ENCODE measurements at regions not wholly inside any gene's neighbourhood (a gene's known extent, or its start where the extent isn't known, plus 50 kb on each side); places are given as distances from the start of the nearest gene placed in this dataset.

DNA sequence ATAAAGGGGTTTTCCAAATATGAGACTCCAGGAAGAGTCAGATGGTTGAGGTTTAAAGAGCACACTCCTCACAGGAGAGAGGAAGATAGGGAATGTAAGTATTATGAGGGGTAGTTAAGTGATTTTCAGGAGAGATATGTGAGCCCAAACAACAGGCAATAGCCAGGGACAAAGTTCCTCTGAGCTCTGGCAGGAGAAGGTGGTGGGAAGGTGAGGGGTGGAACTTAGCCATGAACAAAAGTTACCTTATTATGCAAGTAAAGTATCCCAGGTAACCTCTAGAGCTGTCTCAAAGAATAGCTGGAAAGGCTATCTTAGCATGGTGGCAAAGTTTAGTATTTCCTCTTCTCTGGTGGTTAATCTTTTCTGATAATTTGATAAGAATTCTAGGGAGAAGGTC, 450.5 kb upstream of the PTPRD start:
- Mint-ChIP-seq H3K9me3 (no peaks in the 10 kb centered on the region), H3K27me3 (no peaks in the 10 kb centered on the region), H3K4me1 (ENCODE audit: low read depth) (no peaks in the 10 kb centered on the region), H3K27ac (no peak overlapping the region), H3K36me3 (ENCODE audit: low read depth) (no peaks in the 10 kb centered on the region), H3K4me3 (no peak overlapping the region)
- intact Hi-C loops (cut with micrococcal nuclease): no loop called here

DNA sequence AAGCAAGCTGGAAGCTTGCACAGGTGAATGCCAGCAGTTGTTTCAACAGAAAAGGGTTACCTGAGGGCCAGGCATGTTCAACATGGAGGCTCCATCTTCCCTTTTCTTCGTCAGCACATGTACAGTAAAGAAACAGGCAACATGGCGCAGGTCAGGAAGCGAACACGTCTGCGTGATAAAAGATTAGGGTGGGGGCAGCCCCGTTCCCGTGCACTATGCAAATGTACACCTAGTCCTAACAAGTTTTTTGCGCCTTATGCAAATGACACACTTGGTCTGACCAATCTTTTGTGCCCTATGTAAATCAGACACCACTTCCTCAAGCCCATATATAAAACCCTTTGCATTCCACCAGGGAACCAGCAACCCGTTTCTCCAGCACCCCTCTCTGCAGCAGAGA, 452.1 kb upstream of the PTPRD start:
- no peaks in the 10 kb centered on the region for H3K36me3 Mint-ChIP-seq (ENCODE audit: low read depth)
- no peak overlapping the region for H3K27ac Mint-ChIP-seq
- intact Hi-C loops (cut with micrococcal nuclease): no loop called here
- no peaks in the 10 kb centered on the region for H3K4me1 Mint-ChIP-seq (ENCODE audit: low read depth)
- H3K4me3 Mint-ChIP-seq: no peak overlapping the region
- H3K9me3 Mint-ChIP-seq: no peaks in the 10 kb centered on the region
- no peaks in the 10 kb centered on the region for H3K27me3 Mint-ChIP-seq

GRCh38 chr9:11072176-11072575, 459.4 kb upstream of the PTPRD start:
- no peaks in the 10 kb centered on the region for H3K4me1 Mint-ChIP-seq (ENCODE audit: low read depth)
- no peaks in the 10 kb centered on the region for H3K27me3 Mint-ChIP-seq
- no peaks in the 10 kb centered on the region for H3K36me3 Mint-ChIP-seq (ENCODE audit: low read depth)
- intact Hi-C loops (cut with micrococcal nuclease): no loop called here
- no peak overlapping the region for H3K4me3 Mint-ChIP-seq
- H3K9me3 Mint-ChIP-seq: no peaks in the 10 kb centered on the region
- H3K27ac Mint-ChIP-seq: no peak overlapping the region

DNA sequence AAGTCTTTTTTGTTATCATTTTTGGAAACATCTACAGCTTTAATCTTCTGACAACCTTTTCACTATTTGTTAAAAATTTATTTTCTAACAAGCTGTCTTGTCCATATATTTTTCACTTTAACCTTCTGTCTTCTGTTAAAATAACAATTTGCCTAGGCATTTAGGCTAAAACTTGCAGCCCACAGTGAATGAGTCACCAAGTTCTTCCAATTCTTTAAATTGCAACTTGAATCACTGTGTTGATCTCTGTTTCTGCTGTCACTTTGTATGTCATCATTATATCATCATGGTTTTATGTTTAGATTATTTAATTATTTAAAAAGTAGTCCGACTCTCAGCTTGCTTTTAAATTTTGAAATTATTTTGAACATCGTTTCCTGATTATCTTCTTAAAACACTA, 473.8 kb upstream of the PTPRD start:
- Mint-ChIP-seq H3K27ac (no peak overlapping the region), H3K9me3 (peaks cover 8% of the 10 kb centered on the region), H3K27me3 (no peaks in the 10 kb centered on the region), H3K36me3 (ENCODE audit: low read depth) (no peaks in the 10 kb centered on the region), H3K4me3 (no peak overlapping the region), H3K4me1 (ENCODE audit: low read depth) (no peaks in the 10 kb centered on the region)
- intact Hi-C loops (cut with micrococcal nuclease): no loop called here

GRCh38 chr9:11088821-11089374, 476.1 kb upstream of the PTPRD start:
- Mint-ChIP-seq H3K9me3 (peaks cover 8% of the 10 kb centered on the region), H3K4me1 (ENCODE audit: low read depth) (no peaks in the 10 kb centered on the region), H3K4me3 (no peak overlapping the region), H3K27ac (no peak overlapping the region), H3K36me3 (ENCODE audit: low read depth) (no peaks in the 10 kb centered on the region), H3K27me3 (no peaks in the 10 kb centered on the region)
- intact Hi-C loops (cut with micrococcal nuclease): no loop called here

DNA sequence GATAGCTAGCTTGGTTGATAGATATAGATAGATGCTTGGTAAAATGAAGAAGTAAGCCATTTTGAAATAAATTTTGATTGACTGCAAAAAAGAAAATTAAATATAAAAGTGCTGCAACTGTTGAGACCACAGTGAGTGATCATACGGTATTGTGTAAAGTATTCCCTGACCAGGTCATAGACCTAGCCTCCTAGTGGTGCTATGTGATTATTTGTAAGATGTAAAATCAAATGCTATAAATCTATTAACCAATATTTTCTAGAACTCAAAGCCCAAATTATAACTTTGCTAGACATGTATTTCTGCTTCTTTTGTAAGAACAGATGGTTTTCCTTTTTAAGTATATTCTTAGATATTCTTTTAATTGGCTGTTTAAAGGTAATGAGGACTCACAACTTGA, 480.2 kb upstream of the PTPRD start:
- H3K9me3 Mint-ChIP-seq: no peaks in the 10 kb centered on the region
- H3K36me3 Mint-ChIP-seq (ENCODE audit: low read depth): no peaks in the 10 kb centered on the region
- no peaks in the 10 kb centered on the region for H3K27me3 Mint-ChIP-seq
- no peak overlapping the region for H3K4me3 Mint-ChIP-seq
- H3K4me1 Mint-ChIP-seq (ENCODE audit: low read depth): no peaks in the 10 kb centered on the region
- no peak overlapping the region for H3K27ac Mint-ChIP-seq
- intact Hi-C loops (cut with micrococcal nuclease): no loop called here

- Mint-ChIP-seq H3K27me3 (no peaks in the 10 kb centered on the region), H3K36me3 (ENCODE audit: low read depth) (no peaks in the 10 kb centered on the region), H3K4me1 (ENCODE audit: low read depth) (no peaks in the 10 kb centered on the region), H3K27ac (no peak overlapping the region), H3K9me3 (peaks cover 12% of the 10 kb centered on the region), H3K4me3 (no peak overlapping the region)
- intact Hi-C loops (cut with micrococcal nuclease): no loop called here
Observed at GRCh38 chr9:11097020-11097419, 484.2 kb upstream of the PTPRD start.

DNA sequence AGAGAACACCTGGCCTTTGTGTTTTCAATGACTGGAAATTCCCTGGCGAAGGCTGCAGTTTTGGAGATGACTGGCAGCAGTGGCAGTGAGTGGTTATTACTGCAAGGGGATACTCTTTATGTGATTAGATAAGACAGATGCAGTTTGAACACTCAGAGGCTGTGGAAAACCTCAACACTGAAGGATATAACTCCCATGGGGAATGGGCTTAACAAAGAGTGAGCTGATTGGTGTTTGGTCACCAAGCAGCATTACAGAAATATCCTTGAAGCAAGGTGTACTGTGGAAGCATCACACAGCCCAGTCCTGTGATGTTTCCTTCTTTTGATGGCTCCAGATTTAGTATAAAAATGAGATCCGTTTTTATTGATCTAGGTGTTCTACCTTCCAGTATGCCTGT, 490.7 kb upstream of the PTPRD start:
- intact Hi-C loops (cut with micrococcal nuclease): no loop called here
- Mint-ChIP-seq H3K4me1 (ENCODE audit: low read depth) (no peaks in the 10 kb centered on the region), H3K9me3 (peaks cover 38% of the 10 kb centered on the region), H3K27ac (no peak overlapping the region), H3K4me3 (no peak overlapping the region), H3K27me3 (no peaks in the 10 kb centered on the region), H3K36me3 (ENCODE audit: low read depth) (no peaks in the 10 kb centered on the region)

- H3K4me1 Mint-ChIP-seq (ENCODE audit: low read depth): no peaks in the 10 kb centered on the region
- H3K9me3 Mint-ChIP-seq: peaks cover 59% of the 10 kb centered on the region
- intact Hi-C loops (cut with micrococcal nuclease): no loop called here
- no peak overlapping the region for H3K27ac Mint-ChIP-seq
- no peak overlapping the region for H3K4me3 Mint-ChIP-seq
- H3K36me3 Mint-ChIP-seq (ENCODE audit: low read depth): no peaks in the 10 kb centered on the region
- H3K27me3 Mint-ChIP-seq: no peaks in the 10 kb centered on the region
Observed at GRCh38 chr9:11107196-11107595, 494.4 kb upstream of the PTPRD start.

- H3K36me3 Mint-ChIP-seq (ENCODE audit: low read depth): no peaks in the 10 kb centered on the region
- H3K4me1 Mint-ChIP-seq (ENCODE audit: low read depth): no peaks in the 10 kb centered on the region
- H3K9me3 Mint-ChIP-seq: no peaks in the 10 kb centered on the region
- H3K27me3 Mint-ChIP-seq: no peaks in the 10 kb centered on the region
- H3K4me3 Mint-ChIP-seq: no peak overlapping the region
- intact Hi-C loops (cut with micrococcal nuclease): no loop called here
- H3K27ac Mint-ChIP-seq: no peak overlapping the region
Observed at GRCh38 chr9:11128156-11128555, 515.4 kb upstream of the PTPRD start.

DNA sequence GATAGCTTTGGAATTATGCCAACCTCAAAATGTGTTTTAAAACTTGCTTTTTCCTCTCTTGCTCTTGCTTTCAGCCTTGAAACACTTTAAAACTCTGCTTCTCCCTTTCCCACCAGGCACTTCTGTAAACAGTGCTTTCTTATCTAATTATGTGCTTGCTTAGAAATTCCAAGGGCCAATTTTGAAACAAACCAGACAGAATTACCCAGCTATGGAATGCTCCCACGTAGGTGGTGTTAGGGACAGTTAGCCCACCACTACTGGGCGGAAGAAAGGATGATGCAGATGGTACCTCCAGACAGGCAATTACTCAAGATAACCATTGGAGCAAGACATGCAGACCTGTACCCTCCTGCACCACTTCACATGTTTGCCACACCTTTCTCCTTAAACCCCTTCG, 523.0 kb upstream of the PTPRD start:
- no peaks in the 10 kb centered on the region for H3K9me3 Mint-ChIP-seq
- intact Hi-C loops (cut with micrococcal nuclease): no loop called here
- no peak overlapping the region for H3K27ac Mint-ChIP-seq
- H3K27me3 Mint-ChIP-seq: no peaks in the 10 kb centered on the region
- H3K4me1 Mint-ChIP-seq (ENCODE audit: low read depth): no peaks in the 10 kb centered on the region
- H3K4me3 Mint-ChIP-seq: no peak overlapping the region
- H3K36me3 Mint-ChIP-seq (ENCODE audit: low read depth): no peaks in the 10 kb centered on the region

GRCh38 chr9:11141357-11141756, 528.6 kb upstream of the PTPRD start:
- Mint-ChIP-seq H3K36me3 (ENCODE audit: low read depth) (no peaks in the 10 kb centered on the region), H3K27me3 (no peaks in the 10 kb centered on the region), H3K9me3 (no peaks in the 10 kb centered on the region), H3K4me1 (ENCODE audit: low read depth) (no peaks in the 10 kb centered on the region), H3K27ac (no peak overlapping the region), H3K4me3 (no peak overlapping the region)
- intact Hi-C loops (cut with micrococcal nuclease): no loop called here

DNA sequence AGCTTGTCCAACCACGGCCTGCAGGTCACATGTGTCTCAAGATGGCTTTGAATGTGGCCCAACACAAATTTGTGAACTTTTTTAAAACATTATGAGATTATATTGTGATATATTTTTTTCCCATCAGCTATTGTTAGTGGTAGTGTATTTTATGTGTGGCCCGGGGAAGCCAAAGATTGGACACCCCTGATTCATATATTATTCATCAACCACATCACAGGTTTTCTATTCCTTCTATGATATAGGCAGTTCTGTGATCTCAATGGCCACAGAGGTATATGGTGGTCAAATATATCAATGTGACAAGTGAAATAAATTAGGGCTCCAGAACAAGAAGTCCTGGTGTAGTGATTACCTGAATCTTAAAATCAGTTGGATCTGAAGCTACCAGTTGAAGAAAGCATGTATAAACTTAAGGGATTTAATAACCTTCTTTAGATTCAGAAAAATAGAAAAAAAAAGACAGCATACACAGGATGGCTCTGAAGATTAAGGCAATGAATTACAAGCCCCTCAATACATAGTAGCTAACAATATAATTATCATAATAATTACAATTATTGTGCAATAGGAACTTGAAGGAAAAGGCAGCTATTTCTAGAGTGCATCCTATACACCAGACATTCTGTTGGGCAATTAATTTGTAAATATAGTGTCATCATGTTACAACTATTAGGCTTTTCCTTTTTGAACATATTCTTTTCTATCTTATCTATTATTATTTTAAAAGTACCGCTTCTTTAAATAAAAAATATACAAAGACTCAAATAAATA, 530.4 kb upstream of the PTPRD start:
- no peaks in the 10 kb centered on the region for H3K27me3 Mint-ChIP-seq
- no peaks in the 10 kb centered on the region for H3K9me3 Mint-ChIP-seq
- no peaks in the 10 kb centered on the region for H3K36me3 Mint-ChIP-seq (ENCODE audit: low read depth)
- H3K4me3 Mint-ChIP-seq: no peak overlapping the region
- H3K4me1 Mint-ChIP-seq (ENCODE audit: low read depth): no peaks in the 10 kb centered on the region
- intact Hi-C loops (cut with micrococcal nuclease): no loop called here
- no peak overlapping the region for H3K27ac Mint-ChIP-seq

GRCh38 chr9:11144746-11145145, 531.9 kb upstream of the PTPRD start:
- intact Hi-C loops (cut with micrococcal nuclease): no loop called here

DNA sequence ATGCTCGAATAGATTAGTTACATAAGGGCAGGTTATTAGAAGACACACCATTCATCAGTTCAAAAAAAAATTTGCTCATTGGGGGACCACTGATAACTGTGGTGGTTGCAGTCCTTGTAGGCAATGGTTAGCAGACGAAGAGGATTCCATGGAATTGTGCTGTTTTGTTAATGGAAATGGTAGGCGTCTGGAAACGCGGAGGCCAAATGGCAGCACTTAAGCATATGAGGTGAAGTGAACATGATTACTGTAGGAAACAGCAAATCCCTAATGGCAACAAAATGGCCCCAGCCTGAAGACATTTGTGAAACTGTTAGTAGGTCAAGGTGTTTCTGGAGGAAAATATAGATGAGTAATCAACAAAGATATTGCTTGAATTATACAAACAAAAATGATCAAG, 535.4 kb upstream of the PTPRD start:
- no peaks in the 10 kb centered on the region for H3K9me3 Mint-ChIP-seq
- no peaks in the 10 kb centered on the region for H3K4me1 Mint-ChIP-seq (ENCODE audit: low read depth)
- intact Hi-C loops (cut with micrococcal nuclease): no loop called here

More at GRCh38 chr9:11144746-11145145, 531.9 kb upstream of the PTPRD start:
- no peak overlapping the region for H3K27ac Mint-ChIP-seq
- H3K4me1 Mint-ChIP-seq (ENCODE audit: low read depth): no peaks in the 10 kb centered on the region
- no peaks in the 10 kb centered on the region for H3K36me3 Mint-ChIP-seq (ENCODE audit: low read depth)
- no peaks in the 10 kb centered on the region for H3K9me3 Mint-ChIP-seq
- H3K4me3 Mint-ChIP-seq: no peak overlapping the region
- H3K27me3 Mint-ChIP-seq: no peaks in the 10 kb centered on the region

More for the DNA sequence above, 535.4 kb upstream of the PTPRD start:
- no peaks in the 10 kb centered on the region for H3K36me3 Mint-ChIP-seq (ENCODE audit: low read depth)
- H3K27me3 Mint-ChIP-seq: no peaks in the 10 kb centered on the region
- H3K4me3 Mint-ChIP-seq: no peak overlapping the region
- no peak overlapping the region for H3K27ac Mint-ChIP-seq
